Testis (tissue), 2 donors: ENCODE measurements at regions not wholly inside any gene's neighbourhood (a gene's known extent, or its start where the extent isn't known, plus 50 kb on each side); places are given as distances from the start of the nearest gene placed in this dataset.

Experiments used
- CTCF ChIP-seq, 3 experiments: fragments of 450-650 bp in 2 of 3; fragments of 200-600 bp in 1 of 3; sonication (generic) in 1 of 3; IDR thresholded peaks; one replicate each; pipeline ENCODE4 v1.5.1; 2016 to 2019; ENCODE audit warnings: antibody characterized with exemption in 3 of 3, mild to moderate bottlenecking in 2 of 3, moderate library complexity in 1 of 3
- POLR2A ChIP-seq: fragments of 450-650 bp; IDR thresholded peaks from one replicate; pipeline ENCODE4 v1.6.1; 2017; ENCODE audit warnings: antibody characterized with exemption, mild to moderate bottlenecking, moderate library complexity

GRCh38 chr21:16588433-16588860 lies 858.7 kb downstream of the USP25 start:
- TF ChIP-seq CTCF (IDR thresholded peaks at IDR 0.05) (no peak), POLR2A (no peak)
